Stomach (tissue), 8 donors: ENCODE measurements at regions not wholly inside any gene's neighbourhood (a gene's known extent, or its start where the extent isn't known, plus 50 kb on each side); places are given as distances from the start of the nearest gene placed in this dataset.

Experiments
- DNase-seq, 2 donors: peaks; one replicate each; pipeline versions ENCODE4 v3.0.0 to v3.0.0-alpha.2; 2013 to 2019
- H3K27ac ChIP-seq, 5 donors: fragments of 200-600 bp in 4 of 5; sonication (generic) in 4 of 5; one replicate each; pipeline ENCODE4 v1.5.1; 2013 to 2019; ENCODE audit warnings: mild to moderate bottlenecking in 1 of 5, moderate library complexity in 1 of 5
- H3K27me3 ChIP-seq, 3 donors: fragments of 200-600 bp; sonication (generic); one replicate each; pipeline ENCODE4 v1.5.1; 2017 to 2019; ENCODE audit warnings: mixed run types in 1 of 3
- H3K36me3 ChIP-seq, 4 donors: fragments of 200-600 bp; sonication (generic); 1 replicate in 3 of 4; 2 replicates in 1 of 4; pipeline ENCODE4 v1.5.1; 2016 to 2019
- H3K4me1 ChIP-seq, 4 donors: fragments of 200-600 bp; sonication (generic); one replicate each; pipeline ENCODE4 v1.5.1; 2016 to 2019
- H3K4me3 ChIP-seq, 4 donors: fragments of 200-600 bp; sonication (generic) in 3 of 4; one replicate each; pipeline ENCODE4 v1.5.1; 2016 to 2019; ENCODE audit warnings: mild to moderate bottlenecking in 1 of 4
- H3K9me3 ChIP-seq, 4 donors: fragments of 200-600 bp; sonication (generic); one replicate each; pipeline ENCODE4 v1.5.1; 2016 to 2019
- CTCF ChIP-seq, 7 experiments: fragments of 450-650 bp in 4 of 7; fragments of 200-600 bp in 3 of 7; sonication (generic) in 3 of 7; IDR thresholded peaks; one replicate each; pipeline ENCODE4 v1.5.1; 2016 to 2019; ENCODE audit warnings: antibody characterized with exemption in 7 of 7, control low read depth in 2 of 7, mild to moderate bottlenecking in 1 of 7
- EP300 ChIP-seq: sonication (generic); formaldehyde crosslinking; IDR thresholded peaks from one replicate; pipeline ENCODE4 v1.6.1; 2017; ENCODE audit warnings: antibody characterized with exemption
- POLR2A ChIP-seq, 4 donors: fragments of 450-650 bp; IDR thresholded peaks; one replicate each; pipeline ENCODE4 v1.6.1; 2016; ENCODE audit warnings: antibody characterized with exemption in 4 of 4, control low read depth in 2 of 4, mild to moderate bottlenecking in 1 of 4, moderate library complexity in 1 of 4
- POLR2AphosphoS5 ChIP-seq, 3 donors: sonication (generic); formaldehyde crosslinking; IDR thresholded peaks; one replicate each; pipeline ENCODE4 v1.6.1; 2016; ENCODE audit warnings: antibody characterized with exemption in 3 of 3
- WGBS, 5 donors: extraction: QIAGEN DNeasy Blood & Tissue Kit in 3 of 5; methylation state at CpG; one replicate each; pipeline versions ENCODE4 v1.1.5 to v1.1.7; 2013 to 2018; 5-methylcytosine and 5-hydroxymethylcytosine counted together
- intact Hi-C: fragments of 100-400 bp; cut with DNase I; formaldehyde crosslinking; loops from one replicate; pipeline ENCODE4 v1.15.1; 2023; ENCODE audit warnings: low total_unique reads
- donor health status: healthy with polysubstance abuse.
- donor health status: Bipolar disorder and iron deficiency.
- donor health status: healthy.

GRCh38 chr5:156019130-156019529, 307.8 kb upstream of the SGCD start:
- no peaks in the 10 kb centered on the region for H3K36me3 ChIP-seq
- H3K4me3 ChIP-seq, result no peak overlapping the region
- DNase-seq, result peak in 1 of 2 donors; percentile 13
- TF ChIP-seq EP300 (no peak), CTCF (IDR thresholded peaks at IDR 0.05) (no peak), POLR2A (IDR thresholded peaks at IDR 0.05) (no peak), POLR2AphosphoS5 (IDR thresholded peaks at IDR 0.05) (no peak)
- H3K4me1 ChIP-seq, result peaks cover 0 to 8% (median 0%) of the 10 kb centered on the region in 4 donors
- H3K9me3 ChIP-seq, result no peaks in the 10 kb centered on the region
- intact Hi-C loops, result no loop called here
- no peak overlapping the region for H3K27ac ChIP-seq
- no peaks in the 10 kb centered on the region for H3K27me3 ChIP-seq
- 67 to 81% (median 74%) methylated on average over 2 of the region's 2 CpGs for WGBS, 5 donors

GRCh38 chr5:156019571-156020180, 307.3 kb upstream of the SGCD start:
- Histone ChIP-seq H3K4me3 (no peak overlapping the region), H3K36me3 (no peaks in the 10 kb centered on the region), H3K27me3 (no peaks in the 10 kb centered on the region), H3K27ac (no peak overlapping the region), H3K4me1 (peaks cover 0 to 8% (median 0%) of the 10 kb centered on the region in 4 donors), H3K9me3 (no peaks in the 10 kb centered on the region)
- no peak for TF ChIP-seq POLR2A (IDR thresholded peaks at IDR 0.05)
- TF ChIP-seq POLR2AphosphoS5 (IDR thresholded peaks at IDR 0.05), result no peak
- no peak for TF ChIP-seq EP300
- no peak for TF ChIP-seq CTCF (IDR thresholded peaks at IDR 0.05)
- peak in 1 of 2 donors; percentile 61 for DNase-seq
- WGBS, 5 donors, result 56 to 74% (median 61%) methylated on average over 7 of the region's 7 CpGs
- intact Hi-C loops, result no loop called here

- intact Hi-C loops, result no loop called here
- H3K36me3 ChIP-seq, result no peaks in the 10 kb centered on the region
- H3K4me1 ChIP-seq, result peaks cover 0 to 8% (median 0%) of the 10 kb centered on the region in 4 donors
- no peaks in the 10 kb centered on the region for H3K27me3 ChIP-seq
- no peaks in the 10 kb centered on the region for H3K9me3 ChIP-seq
- H3K4me3 ChIP-seq, result no peak overlapping the region
- TF ChIP-seq CTCF (IDR thresholded peaks at IDR 0.05) (no peak), EP300 (no peak), POLR2AphosphoS5 (IDR thresholded peaks at IDR 0.05) (no peak), POLR2A (IDR thresholded peaks at IDR 0.05) (no peak)
- 69 to 78% (median 77%) methylated on average over 3 of the region's 3 CpGs for WGBS, 5 donors
- no peak overlapping the region for H3K27ac ChIP-seq
- peak in 1 of 2 donors; percentile 12 for DNase-seq
Observed at GRCh38 chr5:156020647-156021046, 306.3 kb upstream of the SGCD start.

GRCh38 chr5:156021866-156022265, 305.1 kb upstream of the SGCD start:
- intact Hi-C loops, result no loop called here
- no peak overlapping the region for H3K4me3 ChIP-seq

More at GRCh38 chr5:156021866-156022265, 305.1 kb upstream of the SGCD start:
- H3K9me3 ChIP-seq, result peaks cover 0 to 10% (median 0%) of the 10 kb centered on the region in 4 donors
- 76 to 100% (median 84%) methylated on average over 1 of the region's 1 CpG for WGBS, 5 donors
- TF ChIP-seq CTCF (IDR thresholded peaks at IDR 0.05), result no peak
- TF ChIP-seq EP300, result no peak
- TF ChIP-seq POLR2AphosphoS5 (IDR thresholded peaks at IDR 0.05), result no peak
- no peak for TF ChIP-seq POLR2A (IDR thresholded peaks at IDR 0.05)
- peaks cover 0 to 8% (median 0%) of the 10 kb centered on the region in 4 donors for H3K4me1 ChIP-seq
- H3K36me3 ChIP-seq, result no peaks in the 10 kb centered on the region
- no peak for DNase-seq
- no peaks in the 10 kb centered on the region for H3K27me3 ChIP-seq
- no peak overlapping the region for H3K27ac ChIP-seq
